ENCODE measurements at regions not wholly inside any gene's neighbourhood (a gene's known extent, or its start where the extent isn't known, plus 50 kb on each side); places are given as distances from the start of the nearest gene placed in this dataset.
A peak's percentile ranks its signal among the peaks of the same experiment; 100 is the strongest.
"Not testable (repeated sequence)": the region's sequence is repeated elsewhere in the genome, so short reads cannot be mapped to it uniquely, and the experiment has no call there.

DNA sequence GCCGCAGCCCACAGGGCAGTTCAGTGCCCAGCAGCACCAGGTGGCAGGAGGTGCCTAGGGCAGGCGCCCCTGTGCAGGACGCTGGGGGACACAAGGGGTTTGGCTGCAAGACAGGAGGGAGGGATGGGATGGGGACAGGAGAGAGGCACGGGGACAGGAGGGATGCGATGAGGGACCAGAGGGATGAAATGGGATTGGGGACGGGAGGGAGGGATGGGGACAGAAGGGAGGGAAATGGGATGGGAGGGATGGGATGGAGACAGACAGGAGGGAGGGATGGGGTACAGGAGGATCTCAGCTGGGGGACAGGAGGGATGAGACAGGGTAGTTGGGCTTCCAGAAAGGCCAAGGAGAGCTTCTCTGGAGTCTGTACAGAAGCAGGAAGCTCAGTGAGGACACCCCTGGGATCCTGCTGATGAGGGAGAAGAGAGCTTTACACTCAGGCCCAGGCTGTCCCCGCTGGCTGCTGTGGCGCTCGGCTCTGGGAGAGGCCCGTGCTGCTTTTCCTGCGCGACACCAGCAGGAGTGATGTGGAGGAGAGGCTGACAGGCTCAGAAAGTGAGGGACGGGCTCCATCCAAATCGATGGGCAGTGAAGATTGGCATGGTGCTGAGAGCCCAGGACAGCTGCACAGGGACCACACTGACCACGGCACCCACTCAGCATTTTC is 400.8 kb downstream of the SMOC2 start:
- DNase-seq: no peak

- not testable (repeated sequence) for DNase-seq
Measured at GRCh38 chr6:168840932-168841331, 399.9 kb downstream of the SMOC2 start.

DNA sequence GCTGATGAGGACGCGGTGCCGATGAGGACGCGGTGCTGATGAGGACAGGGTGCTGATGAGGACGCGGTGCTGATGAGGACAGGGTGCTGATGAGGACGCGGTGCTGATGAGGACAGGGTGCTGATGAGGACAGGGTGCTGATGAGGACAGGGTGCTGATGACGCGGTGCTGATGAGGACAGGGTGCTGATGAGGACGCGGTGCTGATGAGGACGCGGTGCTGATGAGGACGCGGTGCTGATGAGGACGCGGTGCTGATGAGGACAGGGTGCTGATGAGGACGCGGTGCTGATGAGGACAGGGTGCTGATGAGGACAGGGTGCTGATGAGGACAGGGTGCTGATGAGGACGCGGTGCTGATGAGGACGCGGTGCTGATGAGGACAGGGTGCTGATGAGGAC is 399.3 kb downstream of the SMOC2 start:
- not testable (repeated sequence) for DNase-seq

GRCh38 chr6:168838037-168838399 is 397.0 kb downstream of the SMOC2 start:
- peak; percentile 73 for DNase-seq

- DNase-seq: no peak
Measured at GRCh38 chr6:168837254-168838036, 396.5 kb downstream of the SMOC2 start.

DNA sequence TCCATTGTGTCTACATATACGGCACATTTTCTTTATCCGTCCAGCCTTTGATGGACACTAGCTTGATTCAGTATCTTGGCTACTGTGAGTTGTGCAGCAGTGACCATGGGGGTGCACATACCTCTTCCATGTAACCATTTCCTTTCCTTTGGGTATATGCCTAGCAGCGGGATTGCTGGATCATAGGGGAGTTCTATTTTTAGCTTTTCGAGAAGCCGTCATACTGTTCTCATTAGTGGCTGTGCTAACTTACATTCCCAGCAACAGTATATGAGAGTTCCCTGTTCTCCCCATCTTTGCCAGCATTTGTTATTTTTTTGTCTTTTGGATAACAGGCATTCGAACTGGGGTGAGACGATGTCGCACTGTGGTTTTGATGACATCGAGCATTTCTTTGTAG is 395.0 kb downstream of the SMOC2 start:
- DNase-seq: no peak

- DNase-seq: no peak
Measured at GRCh38 chr6:168834801-168835200, 393.8 kb downstream of the SMOC2 start.

DNA sequence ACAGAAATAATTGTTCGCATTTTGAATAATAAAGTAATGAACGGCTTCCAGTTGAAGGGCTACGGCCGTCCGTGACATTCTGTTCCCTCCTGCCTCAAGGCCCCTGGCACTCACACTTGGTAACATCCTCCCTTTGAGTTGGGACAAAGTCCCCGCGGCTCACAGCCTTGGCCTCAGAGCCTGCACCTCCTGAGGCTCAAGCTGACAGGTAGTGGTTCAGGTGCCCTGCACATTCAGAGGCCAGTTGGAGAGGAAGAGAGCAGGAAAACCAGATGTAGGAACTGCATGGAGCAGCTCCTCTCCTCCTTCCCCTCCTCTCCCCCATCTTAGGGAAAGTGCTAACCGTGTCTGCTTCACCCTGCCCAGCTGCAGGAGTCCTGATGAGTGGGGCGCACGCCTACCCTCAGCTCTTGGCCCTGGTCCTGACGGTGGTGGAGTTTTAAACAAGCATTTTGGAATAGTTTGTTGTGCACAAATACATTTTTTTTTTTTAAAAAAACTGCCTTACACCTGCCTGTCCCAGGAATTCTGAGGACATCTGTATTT is 393.1 kb downstream of the SMOC2 start:
- DNase-seq: no peak

GRCh38 chr6:168828800-168829199 is 387.8 kb downstream of the SMOC2 start:
- no peak for DNase-seq

DNA sequence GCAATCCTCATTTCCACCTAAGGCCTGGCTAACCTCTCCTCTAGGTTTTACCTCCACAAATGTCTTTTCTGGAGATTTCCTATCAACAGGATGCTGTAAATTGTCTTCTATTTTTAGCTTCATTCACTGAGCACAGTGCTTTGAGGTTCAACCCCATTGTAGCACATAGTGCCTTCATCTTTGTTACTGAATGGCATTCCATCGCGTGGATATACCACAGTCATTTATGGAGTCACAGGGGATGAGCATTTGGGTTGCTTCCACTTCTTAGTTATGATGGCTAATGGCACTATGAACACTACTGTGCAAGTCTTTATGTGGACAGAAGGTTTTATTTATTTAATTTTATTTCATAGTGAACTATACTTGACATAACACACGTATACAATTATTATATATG is 387.1 kb downstream of the SMOC2 start:
- DNase-seq: no peak

- no peak for DNase-seq
Measured at GRCh38 chr6:168827586-168827871, 386.5 kb downstream of the SMOC2 start.

GRCh38 chr6:168826726-168827585 is 386.0 kb downstream of the SMOC2 start:
- no peak for DNase-seq

DNA sequence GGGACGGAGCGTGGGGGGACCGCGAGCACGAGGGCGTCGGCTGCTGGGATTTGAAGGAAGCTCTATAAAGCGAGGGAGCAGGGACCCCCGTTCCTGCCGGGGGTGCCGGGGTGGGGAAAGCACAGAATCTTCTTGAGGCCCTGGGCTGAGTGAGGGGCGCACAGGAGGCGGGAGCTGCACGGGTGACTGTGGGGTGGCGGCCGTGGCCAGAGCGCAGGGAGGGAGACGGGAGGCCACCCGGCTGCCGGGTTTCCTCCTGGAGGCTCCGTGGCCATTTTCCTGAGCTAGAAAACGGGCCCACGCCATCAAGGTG is 385.1 kb downstream of the SMOC2 start:
- DNase-seq: no peak

DNA sequence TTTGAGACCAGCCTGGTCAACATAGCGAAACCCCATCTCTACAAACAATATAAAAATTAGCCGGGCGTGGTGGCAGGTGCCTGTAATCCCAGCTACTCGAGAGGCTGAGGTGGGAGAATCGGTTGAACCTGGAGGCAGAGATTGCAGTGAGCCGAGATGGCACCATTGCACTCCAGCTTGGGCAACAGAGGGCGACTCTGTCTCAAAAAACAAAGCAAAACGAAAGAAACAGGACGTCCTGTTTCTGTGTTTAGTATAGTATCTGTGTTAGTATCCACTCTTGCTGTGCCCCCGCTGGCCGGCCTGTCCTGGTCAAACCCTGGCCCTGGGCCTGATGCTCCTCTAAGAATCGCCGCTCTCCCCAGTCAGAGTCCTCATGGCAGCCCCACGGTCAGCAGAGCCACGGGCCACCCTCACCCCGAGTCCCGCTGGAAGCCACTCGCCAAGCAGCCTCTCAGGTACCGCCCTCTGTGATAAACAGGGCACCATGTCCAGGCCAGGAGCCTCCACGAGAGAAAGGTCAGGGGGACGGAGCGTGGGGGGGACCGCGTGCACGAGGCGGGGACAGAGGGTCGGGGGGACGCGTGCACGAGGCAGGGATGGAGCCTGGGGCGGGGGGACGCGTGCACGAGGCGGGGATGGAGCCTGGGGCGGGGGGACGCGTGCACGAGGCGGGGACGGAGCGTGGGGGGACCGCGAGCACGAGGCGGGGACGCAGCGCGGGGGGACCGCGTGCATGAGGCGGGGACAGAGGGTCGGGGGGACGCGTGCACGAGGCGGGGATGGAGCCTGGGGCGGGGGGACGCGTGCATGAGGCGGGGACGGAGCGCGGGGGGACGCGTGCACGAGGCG is 384.5 kb downstream of the SMOC2 start:
- no peak for DNase-seq

GRCh38 chr6:168823397-168824212 is 382.6 kb downstream of the SMOC2 start:
- DNase-seq: no peak

GRCh38 chr6:168822376-168822775 is 381.4 kb downstream of the SMOC2 start:
- no peak for DNase-seq

DNA sequence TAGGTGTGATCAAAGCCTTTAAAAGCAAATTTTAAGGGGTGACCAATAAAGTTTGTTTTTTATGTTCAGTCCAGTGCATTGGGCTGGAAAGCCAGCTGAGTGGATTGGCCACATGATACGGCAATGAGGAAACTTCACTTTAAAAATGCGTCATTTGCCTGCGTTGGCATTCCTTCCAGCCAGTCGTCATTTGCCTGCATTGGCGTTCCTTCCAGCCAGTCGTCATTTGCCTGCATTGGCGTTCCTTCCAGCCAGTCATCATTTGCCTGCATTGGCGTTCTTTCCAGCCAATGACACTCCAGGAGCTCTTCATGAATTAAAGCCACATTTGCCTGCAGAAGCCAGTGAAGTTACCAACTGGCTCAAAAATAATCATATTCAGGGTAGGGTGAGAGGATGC is 378.6 kb downstream of the SMOC2 start:
- no peak for DNase-seq

GRCh38 chr6:168817558-168818159 is 376.7 kb downstream of the SMOC2 start:
- no peak for DNase-seq

DNA sequence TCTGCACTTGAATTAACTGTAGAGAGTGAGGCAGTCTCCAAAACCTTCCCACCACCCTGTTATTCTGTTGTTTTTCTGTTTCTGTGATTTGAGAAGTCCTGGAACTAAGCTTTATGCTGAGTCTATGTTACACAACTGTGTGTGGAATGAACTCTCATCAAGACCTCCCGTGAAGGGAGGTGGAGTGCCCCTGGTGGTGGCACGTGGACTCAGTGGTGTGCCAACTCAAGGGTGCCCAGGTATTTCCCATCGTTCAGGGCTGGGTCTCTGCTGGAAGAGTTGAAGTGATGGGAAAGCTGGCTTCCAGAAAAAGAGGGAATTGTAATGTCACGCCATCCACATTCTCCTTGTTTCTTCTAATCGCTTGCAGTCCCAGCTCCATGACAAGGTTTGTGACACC is 374.2 kb downstream of the SMOC2 start:
- DNase-seq: no peak

DNA sequence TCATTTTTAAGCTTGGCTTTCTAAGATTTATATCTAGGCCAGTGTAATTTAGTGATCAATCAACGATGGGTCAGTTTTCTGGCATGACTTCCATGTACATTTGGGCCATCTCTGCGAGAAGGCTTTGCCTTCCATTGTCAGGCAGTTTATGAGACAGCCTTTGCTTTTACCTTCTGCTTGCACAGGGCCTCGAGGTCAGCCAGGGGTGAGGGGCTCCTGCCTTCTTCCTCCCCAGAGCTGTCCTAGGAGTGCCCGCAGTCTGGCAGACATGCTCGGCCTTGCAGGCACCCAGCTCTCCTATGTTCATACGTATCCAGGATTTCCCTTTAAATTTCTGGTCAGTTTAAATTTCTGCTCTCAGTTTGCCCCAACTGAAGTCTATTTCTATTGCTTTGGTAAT is 367.2 kb downstream of the SMOC2 start:
- DNase-seq: no peak

- DNase-seq: no peak
Measured at GRCh38 chr6:168804331-168804730, 363.3 kb downstream of the SMOC2 start.

DNA sequence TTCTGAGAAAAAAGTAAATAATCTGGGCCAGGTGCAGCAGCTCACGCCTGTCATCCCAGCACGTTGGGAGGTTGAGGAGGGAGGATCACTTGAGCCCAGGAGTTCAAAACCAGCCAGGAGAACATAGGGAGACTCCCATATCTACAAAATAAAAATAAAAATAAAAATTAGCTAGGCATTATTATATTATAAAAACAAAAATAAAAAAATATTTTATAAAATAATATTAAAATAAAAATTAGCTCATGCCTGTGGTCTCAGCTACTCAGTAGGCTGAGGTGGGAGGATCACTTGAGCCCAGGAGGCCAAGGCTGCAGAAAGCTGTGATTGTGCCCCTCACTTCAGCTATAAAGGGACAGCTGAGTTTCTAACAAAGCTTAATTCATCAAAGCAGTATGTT is 362.9 kb downstream of the SMOC2 start:
- no peak for DNase-seq

Measured in NCI-H2029 (cell line).